ENCODE measurements at regions not wholly inside any gene's neighbourhood (a gene's known extent, or its start where the extent isn't known, plus 50 kb on each side); places are given as distances from the start of the nearest gene placed in this dataset.

- H3K4me1 ChIP-seq (ENCODE audit: control insufficient read depth, insufficient read depth, low read length) = peaks cover 3% of the 10 kb centered on the region
- H3K4me3 Mint-ChIP-seq = no peak overlapping the region
- H3K27ac Mint-ChIP-seq = peak overlapping the region; percentile 36
- H3K9me3 Mint-ChIP-seq = peaks cover 1% of the 10 kb centered on the region
- DNase-seq = peak; percentile 61
- peaks cover 9% of the 10 kb centered on the region for H3K4me1 Mint-ChIP-seq
- H3K27me3 Mint-ChIP-seq (ENCODE audit: insufficient read depth) = no peaks in the 10 kb centered on the region
- no peaks in the 10 kb centered on the region for H3K36me3 ChIP-seq (ENCODE audit: control insufficient read depth, insufficient read depth, low read length)
- H3K9ac ChIP-seq (ENCODE audit: extremely low read depth, low read length, poor library complexity, severe bottlenecking) = no peak overlapping the region
- no peak overlapping the region for H3K27ac ChIP-seq (ENCODE audit: low read depth, low read length)
- TF ChIP-seq, protein P1, sequence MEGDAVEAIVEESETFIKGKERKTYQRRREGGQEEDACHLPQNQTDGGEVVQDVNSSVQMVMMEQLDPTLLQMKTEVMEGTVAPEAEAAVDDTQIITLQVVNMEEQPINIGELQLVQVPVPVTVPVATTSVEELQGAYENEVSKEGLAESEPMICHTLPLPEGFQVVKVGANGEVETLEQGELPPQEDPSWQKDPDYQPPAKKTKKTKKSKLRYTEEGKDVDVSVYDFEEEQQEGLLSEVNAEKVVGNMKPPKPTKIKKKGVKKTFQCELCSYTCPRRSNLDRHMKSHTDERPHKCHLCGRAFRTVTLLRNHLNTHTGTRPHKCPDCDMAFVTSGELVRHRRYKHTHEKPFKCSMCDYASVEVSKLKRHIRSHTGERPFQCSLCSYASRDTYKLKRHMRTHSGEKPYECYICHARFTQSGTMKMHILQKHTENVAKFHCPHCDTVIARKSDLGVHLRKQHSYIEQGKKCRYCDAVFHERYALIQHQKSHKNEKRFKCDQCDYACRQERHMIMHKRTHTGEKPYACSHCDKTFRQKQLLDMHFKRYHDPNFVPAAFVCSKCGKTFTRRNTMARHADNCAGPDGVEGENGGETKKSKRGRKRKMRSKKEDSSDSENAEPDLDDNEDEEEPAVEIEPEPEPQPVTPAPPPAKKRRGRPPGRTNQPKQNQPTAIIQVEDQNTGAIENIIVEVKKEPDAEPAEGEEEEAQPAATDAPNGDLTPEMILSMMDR (conservative IDR thresholded peaks at IDR 0.05) = no peak
- H3K36me3 Mint-ChIP-seq (ENCODE audit: low read depth) = no peaks in the 10 kb centered on the region
- H3K27me3 ChIP-seq (ENCODE audit: control insufficient read depth, insufficient read depth, low read length, poor library complexity, severe bottlenecking) = no peaks in the 10 kb centered on the region
- no peaks in the 10 kb centered on the region for H3K9me3 ChIP-seq (ENCODE audit: control insufficient read depth, low read length)
- WGBS, 2 experiments (ENCODE audit: insufficient coverage in 1 of 2, insufficient read length in 1 of 2) = 47 to 73% methylated on average over 5 to 6 of the region's 6 CpGs
- H3K4me3 ChIP-seq (ENCODE audit: low read length) = no peak overlapping the region
These were observed 65.5 kb upstream of the UBE3A start for GRCh38 chr15:25504307-25504706.

DNA sequence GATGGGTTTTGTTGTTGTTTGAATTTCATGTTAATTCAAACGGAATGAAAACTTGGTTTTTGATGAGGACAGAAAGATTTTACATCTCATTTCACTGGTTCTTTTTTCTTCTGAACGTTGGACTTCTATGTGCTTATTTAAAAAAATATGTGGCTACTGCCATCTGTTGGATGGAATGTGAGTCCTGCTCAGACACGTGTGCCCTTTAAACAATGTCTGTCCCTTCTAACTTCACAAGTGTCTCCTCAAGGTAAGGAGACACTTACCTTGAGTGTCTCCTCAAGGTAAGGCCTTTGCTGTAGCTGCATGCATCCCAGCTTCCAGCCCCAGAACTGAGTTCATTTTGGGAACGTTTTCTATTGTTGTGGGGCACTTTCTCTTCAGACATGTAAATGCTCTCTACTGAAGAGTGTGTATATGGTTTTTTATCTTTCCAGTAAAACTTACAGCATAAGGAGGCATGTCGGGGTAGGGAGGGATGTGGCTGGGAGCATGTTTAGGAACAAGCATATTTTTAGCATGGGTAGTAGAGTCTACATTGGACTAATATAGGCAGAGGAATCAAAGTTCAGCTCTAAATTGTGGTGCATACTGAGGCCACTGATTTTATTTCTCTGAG, 63.1 kb upstream of the UBE3A start:
- no peaks in the 10 kb centered on the region for H3K9me3 ChIP-seq (ENCODE audit: control insufficient read depth, low read length)
- no peaks in the 10 kb centered on the region for H3K4me1 ChIP-seq (ENCODE audit: control insufficient read depth, insufficient read depth, low read length)
- Mint-ChIP-seq H3K27ac (peak overlapping the region; percentile 46), H3K4me3 (no peak overlapping the region), H3K4me1 (peaks cover 8% of the 10 kb centered on the region), H3K9me3 (peaks cover 2% of the 10 kb centered on the region), H3K36me3 (ENCODE audit: low read depth) (no peaks in the 10 kb centered on the region), H3K27me3 (ENCODE audit: insufficient read depth) (no peaks in the 10 kb centered on the region)
- no peak overlapping the region for H3K9ac ChIP-seq (ENCODE audit: extremely low read depth, low read length, poor library complexity, severe bottlenecking)
- WGBS, 2 experiments (ENCODE audit: insufficient coverage in 1 of 2, insufficient read length in 1 of 2) = 38 to 100% methylated on average over 1 to 5 of the region's 5 CpGs
- DNase-seq = peak; percentile 68
- no peaks in the 10 kb centered on the region for H3K36me3 ChIP-seq (ENCODE audit: control insufficient read depth, insufficient read depth, low read length)
- TF ChIP-seq, protein P1 (conservative IDR thresholded peaks at IDR 0.05) = peak; percentile 88
- no peak overlapping the region for H3K27ac ChIP-seq (ENCODE audit: low read depth, low read length)
- H3K4me3 ChIP-seq (ENCODE audit: low read length) = no peak overlapping the region
- no peaks in the 10 kb centered on the region for H3K27me3 ChIP-seq (ENCODE audit: control insufficient read depth, insufficient read depth, low read length, poor library complexity, severe bottlenecking)

DNA sequence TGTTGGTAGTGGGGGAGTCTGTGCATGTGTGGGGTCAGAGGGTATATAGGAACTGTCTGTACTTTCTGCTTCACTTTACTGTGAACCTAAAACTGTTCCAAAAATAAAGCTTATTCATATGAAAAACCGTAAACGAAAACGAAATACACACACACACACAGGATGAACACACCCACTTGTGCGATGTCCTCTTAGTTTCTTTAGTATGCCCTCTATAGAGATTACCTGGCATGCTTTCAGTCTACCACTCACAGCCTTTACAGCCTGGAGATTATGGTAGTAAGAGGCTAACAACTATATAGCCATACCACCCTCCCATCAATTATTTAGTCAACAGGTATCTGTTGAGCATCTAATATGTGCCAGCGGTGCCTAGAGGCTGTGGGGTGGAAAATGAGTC, 60.0 kb upstream of the UBE3A start:
- Mint-ChIP-seq H3K9me3 (peaks cover 2% of the 10 kb centered on the region), H3K4me1 (peaks cover 4% of the 10 kb centered on the region), H3K27ac (no peak overlapping the region), H3K4me3 (no peak overlapping the region), H3K36me3 (ENCODE audit: low read depth) (no peaks in the 10 kb centered on the region), H3K27me3 (ENCODE audit: insufficient read depth) (no peaks in the 10 kb centered on the region)
- no peaks in the 10 kb centered on the region for H3K27me3 ChIP-seq (ENCODE audit: control insufficient read depth, insufficient read depth, low read length, poor library complexity, severe bottlenecking)
- H3K27ac ChIP-seq (ENCODE audit: low read depth, low read length) = no peak overlapping the region
- H3K9me3 ChIP-seq (ENCODE audit: control insufficient read depth, low read length) = no peaks in the 10 kb centered on the region
- H3K36me3 ChIP-seq (ENCODE audit: control insufficient read depth, insufficient read depth, low read length) = no peaks in the 10 kb centered on the region
- no peak overlapping the region for H3K9ac ChIP-seq (ENCODE audit: extremely low read depth, low read length, poor library complexity, severe bottlenecking)
- TF ChIP-seq, protein P1 (conservative IDR thresholded peaks at IDR 0.05) = no peak
- 83 to 94% methylated on average over 1 to 5 of the region's 5 CpGs for WGBS, 2 experiments (ENCODE audit: insufficient coverage in 1 of 2, insufficient read length in 1 of 2)
- no peak overlapping the region for H3K4me3 ChIP-seq (ENCODE audit: low read length)
- H3K4me1 ChIP-seq (ENCODE audit: control insufficient read depth, insufficient read depth, low read length) = no peaks in the 10 kb centered on the region
- no peak for DNase-seq

Data from endodermal cell (in vitro differentiated cells).